Gastrocnemius medialis (tissue), 4 donors: ENCODE measurements at regions not wholly inside any gene's neighbourhood (a gene's known extent, or its start where the extent isn't known, plus 50 kb on each side); places are given as distances from the start of the nearest gene placed in this dataset.

Source experiments
- ATAC-seq, 2 donors: fragments of 150-250 bp; one replicate each; pipeline ENCODE4 v1.9.1; 2016
- DNase-seq, 2 donors: peaks; one replicate each; pipeline ENCODE4 v3.0.0-alpha.2; 2019
- H3K27ac ChIP-seq, 4 donors: fragments of 200-600 bp; sonication (generic); 1 replicate in 1 of 4; 2 replicates in 3 of 4; pipeline ENCODE4 v1.5.1; 2016 to 2018; ENCODE audit warnings: mild to moderate bottlenecking in 2 of 4, moderate library complexity in 1 of 4
- H3K27me3 ChIP-seq, 3 donors: fragments of 200-600 bp; sonication (generic) in 2 of 3; 1 replicate in 1 of 3; 2 replicates in 2 of 3; pipeline versions ENCODE4 v1.5.1 to v1.6.0; 2016 to 2019; ENCODE audit warnings: mild to moderate bottlenecking in 1 of 3, moderate library complexity in 1 of 3
- H3K36me3 ChIP-seq, 2 donors: fragments of 200-600 bp; sonication (generic) in 1 of 2; one replicate each; pipeline ENCODE4 v1.5.1; 2017 to 2018
- H3K4me1 ChIP-seq, 2 donors: fragments of 200-600 bp; sonication (generic) in 1 of 2; one replicate each; pipeline ENCODE4 v1.5.1; 2016 to 2017; ENCODE audit warnings: mild to moderate bottlenecking in 2 of 2
- H3K4me3 ChIP-seq, 4 donors: fragments of 200-600 bp; sonication (generic) in 3 of 4; 1 replicate in 1 of 4; 2 replicates in 3 of 4; pipeline ENCODE4 v1.5.1; 2016 to 2019; ENCODE audit warnings: mild to moderate bottlenecking in 2 of 4
- H3K9me3 ChIP-seq, 3 donors: fragments of 200-600 bp; sonication (generic) in 2 of 3; 1 replicate in 1 of 3; 2 replicates in 2 of 3; pipeline ENCODE4 v1.5.1; 2016 to 2019
- POLR2A ChIP-seq, 2 donors: fragments of 450-650 bp; IDR thresholded peaks; one replicate each; pipeline ENCODE4 v1.6.1; 2017; ENCODE audit warnings: antibody characterized with exemption in 2 of 2, mild to moderate bottlenecking in 2 of 2, moderate library complexity in 2 of 2
- in situ Hi-C, 4 donors: fragments of 200-750 bp; cut with MboI; loops; one replicate each; pipeline versions ENCODE4 v1.15.0 to v1.8.0; 2017; ENCODE audit warnings: low sequenced_read_pairs in 4 of 4
- intact Hi-C: fragments of 100-400 bp; cut with DNase I; formaldehyde crosslinking; loops from one replicate; pipeline ENCODE4 v1.15.1; 2023; ENCODE audit warnings: low total_unique reads
- TF ChIP-seq, protein P1 (sequence below), 5 experiments: fragments of 450-650 bp in 3 of 5; fragments of 200-600 bp in 2 of 5; sonication (generic) in 2 of 5; IDR thresholded peaks in 4 of 5; conservative IDR thresholded peaks in 1 of 5; 1 replicate in 4 of 5; 2 replicates in 1 of 5; pipeline ENCODE4 v1.5.1; 2016 to 2019; ENCODE audit warnings: antibody characterized with exemption in 5 of 5, mild to moderate bottlenecking in 3 of 5, moderate library complexity in 3 of 5

DNA sequence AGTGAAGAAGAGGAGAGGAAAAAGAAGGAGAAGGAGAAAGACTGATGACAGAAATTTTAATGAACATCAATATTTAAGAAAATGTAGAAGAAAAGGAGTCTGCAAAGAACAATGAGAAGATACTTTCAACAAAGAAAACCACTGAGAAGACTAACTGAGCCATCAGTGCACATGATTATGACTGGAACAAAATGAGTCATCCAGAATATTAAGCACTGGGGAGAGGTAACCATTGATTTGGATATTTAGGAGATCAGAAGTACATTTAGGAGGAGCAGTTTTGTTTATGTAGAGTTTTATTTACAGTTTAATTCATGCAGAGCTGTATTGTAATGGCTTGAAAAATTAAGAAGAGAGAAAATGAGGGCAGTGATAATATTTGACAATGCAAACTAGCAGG, 159.1 kb downstream of the C12orf50 start:
- DNase-seq (no peak), ATAC-seq (no peak)
- intact Hi-C loops: no loop called here
- no peaks in the 10 kb centered on the region for H3K4me1 ChIP-seq
- no peaks in the 10 kb centered on the region for H3K27me3 ChIP-seq
- no peaks in the 10 kb centered on the region for H3K36me3 ChIP-seq
- in situ Hi-C loops: no loop called here
- H3K4me3 ChIP-seq: no peak overlapping the region
- no peaks in the 10 kb centered on the region for H3K9me3 ChIP-seq
- no peak overlapping the region for H3K27ac ChIP-seq
- no peak for TF ChIP-seq POLR2A (IDR thresholded peaks at IDR 0.05)
- TF ChIP-seq, protein P1, sequence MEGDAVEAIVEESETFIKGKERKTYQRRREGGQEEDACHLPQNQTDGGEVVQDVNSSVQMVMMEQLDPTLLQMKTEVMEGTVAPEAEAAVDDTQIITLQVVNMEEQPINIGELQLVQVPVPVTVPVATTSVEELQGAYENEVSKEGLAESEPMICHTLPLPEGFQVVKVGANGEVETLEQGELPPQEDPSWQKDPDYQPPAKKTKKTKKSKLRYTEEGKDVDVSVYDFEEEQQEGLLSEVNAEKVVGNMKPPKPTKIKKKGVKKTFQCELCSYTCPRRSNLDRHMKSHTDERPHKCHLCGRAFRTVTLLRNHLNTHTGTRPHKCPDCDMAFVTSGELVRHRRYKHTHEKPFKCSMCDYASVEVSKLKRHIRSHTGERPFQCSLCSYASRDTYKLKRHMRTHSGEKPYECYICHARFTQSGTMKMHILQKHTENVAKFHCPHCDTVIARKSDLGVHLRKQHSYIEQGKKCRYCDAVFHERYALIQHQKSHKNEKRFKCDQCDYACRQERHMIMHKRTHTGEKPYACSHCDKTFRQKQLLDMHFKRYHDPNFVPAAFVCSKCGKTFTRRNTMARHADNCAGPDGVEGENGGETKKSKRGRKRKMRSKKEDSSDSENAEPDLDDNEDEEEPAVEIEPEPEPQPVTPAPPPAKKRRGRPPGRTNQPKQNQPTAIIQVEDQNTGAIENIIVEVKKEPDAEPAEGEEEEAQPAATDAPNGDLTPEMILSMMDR (IDR thresholded peaks at IDR 0.05 in 4 of 5, conservative IDR thresholded peaks at IDR 0.05 in 1 of 5): no peak

DNA sequence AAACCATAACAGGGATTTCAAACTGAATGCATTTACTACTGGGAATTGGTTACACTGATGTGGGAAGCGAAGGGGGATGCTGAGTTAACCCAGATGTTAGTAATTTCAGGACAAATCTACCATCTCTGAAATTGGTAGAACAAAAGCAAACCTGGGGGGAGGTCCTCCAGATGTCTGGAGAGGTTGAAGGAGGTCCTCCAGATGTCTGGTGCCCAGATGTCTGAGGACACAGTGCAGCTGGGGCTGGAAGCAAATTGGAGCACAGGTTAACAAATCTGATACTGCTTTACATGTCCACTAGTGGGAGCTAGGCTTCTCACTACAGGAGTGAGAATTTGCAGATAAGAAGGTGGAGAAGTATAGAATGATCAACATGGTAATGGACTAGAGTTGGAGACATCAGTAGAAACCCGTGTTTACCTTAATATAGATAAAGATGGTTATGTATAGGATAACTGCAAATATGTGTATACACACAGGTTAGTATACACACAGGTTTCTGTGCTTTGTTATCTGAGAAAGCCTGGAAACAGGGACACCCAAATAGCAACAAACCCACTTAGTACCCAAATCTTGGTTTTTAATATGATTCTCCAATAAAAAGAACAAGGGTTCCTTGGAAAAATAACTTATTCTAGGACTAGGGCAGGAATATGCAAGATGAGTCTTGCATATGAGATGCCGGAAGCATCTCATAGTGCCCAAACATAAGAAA, 162.5 kb downstream of the C12orf50 start:
- no peak for DNase-seq
- Histone ChIP-seq H3K4me1 (no peaks in the 10 kb centered on the region), H3K36me3 (no peaks in the 10 kb centered on the region), H3K9me3 (no peaks in the 10 kb centered on the region), H3K4me3 (no peak overlapping the region), H3K27me3 (no peaks in the 10 kb centered on the region), H3K27ac (no peak overlapping the region)
- intact Hi-C loops (no loop called here), in situ Hi-C loops (no loop called here)
- TF ChIP-seq POLR2A (IDR thresholded peaks at IDR 0.05): no peak
- TF ChIP-seq, protein P1 (IDR thresholded peaks at IDR 0.05 in 4 of 5, conservative IDR thresholded peaks at IDR 0.05 in 1 of 5): no peak
- no peak for ATAC-seq

DNA sequence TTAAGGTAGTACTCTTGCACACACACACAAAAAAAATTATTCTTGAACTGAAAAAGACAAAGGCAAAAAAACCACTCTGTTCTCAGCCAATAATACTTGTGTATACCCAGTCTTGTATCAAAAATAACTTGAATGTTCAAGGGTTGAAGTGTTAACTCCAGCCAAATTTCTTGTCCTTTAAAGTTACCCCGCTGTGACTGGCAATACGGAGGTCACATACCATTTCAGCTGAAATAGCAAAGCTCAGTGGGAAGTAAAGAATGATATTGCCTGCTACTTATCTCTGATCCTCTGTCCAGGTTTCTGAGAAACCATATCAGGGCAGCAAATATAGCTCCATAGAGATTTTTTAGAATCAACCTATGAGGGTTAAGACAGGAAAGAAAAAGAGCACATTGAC, 167.4 kb downstream of the C12orf50 start:
- Histone ChIP-seq H3K36me3 (no peaks in the 10 kb centered on the region), H3K27me3 (no peaks in the 10 kb centered on the region), H3K4me1 (no peaks in the 10 kb centered on the region), H3K9me3 (no peaks in the 10 kb centered on the region), H3K27ac (no peak overlapping the region), H3K4me3 (no peak overlapping the region)
- in situ Hi-C loops (no loop called here), intact Hi-C loops (no loop called here)
- TF ChIP-seq POLR2A (IDR thresholded peaks at IDR 0.05): no peak
- TF ChIP-seq, protein P1 (IDR thresholded peaks at IDR 0.05 in 4 of 5, conservative IDR thresholded peaks at IDR 0.05 in 1 of 5): no peak
- ATAC-seq (no peak), DNase-seq (no peak)

DNA sequence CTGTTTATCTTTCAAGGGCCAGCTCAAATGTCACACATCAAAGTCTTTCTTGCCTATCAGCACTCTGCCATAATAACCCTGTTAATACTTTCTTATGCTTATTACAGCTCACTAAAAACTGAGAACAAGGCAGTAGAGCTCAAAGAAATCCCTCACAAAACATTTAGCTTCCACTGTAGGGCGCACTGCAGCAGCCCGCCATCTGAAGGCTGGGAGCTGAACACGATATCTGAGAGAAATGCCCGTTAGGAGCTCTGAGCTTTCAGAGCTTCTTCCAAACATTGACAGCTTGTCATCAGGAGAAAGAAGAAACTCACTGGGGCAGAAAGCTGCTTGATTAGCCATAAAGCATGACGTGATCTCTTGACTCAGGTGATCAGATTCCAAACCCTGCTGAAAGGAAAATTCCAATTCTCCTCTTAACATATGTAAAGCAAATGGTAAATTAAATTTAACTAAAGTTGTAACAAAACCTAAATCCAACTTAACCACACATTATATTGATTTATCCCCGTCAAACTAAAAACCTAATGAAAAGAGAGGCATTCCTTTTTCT, 175.7 kb downstream of the C12orf50 start:
- TF ChIP-seq POLR2A (IDR thresholded peaks at IDR 0.05): no peak
- TF ChIP-seq, protein P1 (IDR thresholded peaks at IDR 0.05 in 4 of 5, conservative IDR thresholded peaks at IDR 0.05 in 1 of 5): no peak
- Histone ChIP-seq H3K4me1 (no peaks in the 10 kb centered on the region), H3K36me3 (no peaks in the 10 kb centered on the region), H3K27me3 (no peaks in the 10 kb centered on the region), H3K27ac (no peak overlapping the region), H3K9me3 (no peaks in the 10 kb centered on the region), H3K4me3 (no peak overlapping the region)
- intact Hi-C loops: no loop called here
- in situ Hi-C loops: no loop called here
- DNase-seq: no peak
- ATAC-seq: no peak
